DOHH2 (cell line): ENCODE measurements at regions not wholly inside any gene's neighbourhood (a gene's known extent, or its start where the extent isn't known, plus 50 kb on each side); places are given as distances from the start of the nearest gene placed in this dataset.
"Not testable (repeated sequence)": the region's sequence is repeated elsewhere in the genome, so short reads cannot be mapped to it uniquely, and the experiment has no call there.

Source experiments
- H3F3A ChIP-seq: fragments of 200-600 bp; sonication (generic), shearing (Covaris generic); 2 replicates; pipeline ENCODE4 v1.6.0; 2016; ENCODE audit warnings: antibody characterized with exemption, mild to moderate bottlenecking; ENCODE audit not compliant: control insufficient read depth, insufficient read depth
- H3K27ac ChIP-seq: fragments of 200-600 bp; sonication (generic); 2 replicates; pipeline ENCODE4 v1.5.1; 2014; ENCODE audit warnings: low read depth, mild to moderate bottlenecking, low read length, moderate library complexity
- H3K27me3 ChIP-seq: fragments of 200-600 bp; sonication (generic); 2 replicates; pipeline ENCODE4 v1.6.1; 2014; ENCODE audit warnings: mild to moderate bottlenecking, low read length, mixed read lengths; ENCODE audit not compliant: control insufficient read depth
- H3K36me3 ChIP-seq: fragments of 200-600 bp; sonication (generic); 2 replicates; pipeline ENCODE4 v1.6.1; 2014; ENCODE audit warnings: mild to moderate bottlenecking, low read length, moderate library complexity, mixed read lengths; ENCODE audit not compliant: control insufficient read depth
- H3K4me1 ChIP-seq: fragments of 200-600 bp; sonication (generic); 2 replicates; pipeline ENCODE4 v1.6.1; 2014; ENCODE audit warnings: mild to moderate bottlenecking, low read length, mixed read lengths; ENCODE audit not compliant: control insufficient read depth
- H3K4me2 ChIP-seq: fragments of 200-600 bp; sonication (generic); 2 replicates; pipeline ENCODE4 v1.6.0; 2014; ENCODE audit warnings: mild to moderate bottlenecking, low read length, moderate library complexity
- H3K4me3 ChIP-seq: fragments of 200-600 bp; sonication (generic); 2 replicates; pipeline ENCODE4 v1.5.1; 2014; ENCODE audit warnings: mild to moderate bottlenecking, low read length, mixed read lengths
- H3K79me2 ChIP-seq: fragments of 200-600 bp; sonication (generic); 2 replicates; pipeline ENCODE4 v1.6.1; 2014; ENCODE audit warnings: mild to moderate bottlenecking, low read length, mixed read lengths; ENCODE audit not compliant: control insufficient read depth
- H3K9me2 ChIP-seq: fragments of 200-600 bp; sonication (generic); replicated peaks from 2 replicates; pipeline ENCODE4 v1.6.1; 2014; ENCODE audit warnings: mild to moderate bottlenecking, low read length, mixed read lengths; ENCODE audit not compliant: control insufficient read depth
- H3K9me3 ChIP-seq: fragments of 200-600 bp; sonication (generic); 2 replicates; pipeline ENCODE4 v1.6.1; 2014; ENCODE audit warnings: antibody characterized with exemption, low read length, mixed read lengths; ENCODE audit not compliant: control insufficient read depth, insufficient read depth
- H4K20me1 ChIP-seq: fragments of 200-600 bp; sonication (generic); 2 replicates; pipeline ENCODE4 v1.6.0; 2014; ENCODE audit warnings: low read depth, mild to moderate bottlenecking, antibody characterized with exemption, low read length, moderate library complexity; ENCODE audit not compliant: control insufficient read depth, insufficient read depth
- CTCF ChIP-seq: fragments of 200-600 bp; sonication (generic); IDR thresholded peaks from one replicate; pipeline ENCODE4 v1.5.1; 2014; ENCODE audit warnings: antibody characterized with exemption, mild to moderate bottlenecking, low read depth, low read length; ENCODE audit not compliant: poor library complexity, severe bottlenecking
- EZH2phosphoT487 ChIP-seq: fragments of 200-600 bp; sonication (generic); IDR thresholded peaks from 2 replicates; pipeline ENCODE4 v1.6.1; 2017; ENCODE audit warnings: borderline replicate concordance, mild to moderate bottlenecking, antibody characterized with exemption, low read length, moderate library complexity, mixed read lengths

DNA sequence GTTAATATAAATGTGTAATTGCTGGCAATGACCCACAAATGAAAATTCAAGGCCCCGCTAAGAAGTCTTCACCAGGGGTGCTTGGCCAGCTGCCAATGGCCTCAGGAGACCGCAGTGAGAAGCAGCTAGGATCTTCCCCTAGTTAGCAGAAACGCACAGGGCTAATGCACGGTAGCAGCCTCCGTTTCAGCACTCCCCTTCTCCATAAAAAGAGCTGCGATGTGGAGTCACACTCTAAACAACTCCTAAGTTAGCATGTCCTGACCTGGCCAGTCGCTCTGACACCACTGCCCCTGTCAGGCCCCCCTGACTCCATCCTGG is 139.0 kb downstream of the SEPTIN14 start:
- H3K79me2 ChIP-seq = no peaks in the 10 kb centered on the region
- no peaks in the 10 kb centered on the region for H3F3A ChIP-seq
- H3K4me1 ChIP-seq = no peaks in the 10 kb centered on the region
- TF ChIP-seq CTCF (no peak), EZH2phosphoT487 (no peak)
- no peak overlapping the region for H3K27ac ChIP-seq
- no peak overlapping the region for H3K4me2 ChIP-seq
- no peak overlapping the region for H3K4me3 ChIP-seq
- no peaks in the 10 kb centered on the region for H3K9me2 ChIP-seq
- H3K27me3 ChIP-seq = no peaks in the 10 kb centered on the region
- H4K20me1 ChIP-seq = no peaks in the 10 kb centered on the region
- no peaks in the 10 kb centered on the region for H3K9me3 ChIP-seq
- no peaks in the 10 kb centered on the region for H3K36me3 ChIP-seq

- not testable (repeated sequence) for H3K36me3 ChIP-seq, H3F3A ChIP-seq, H3K9me3 ChIP-seq, H3K4me1 ChIP-seq, H3K4me3 ChIP-seq, H3K4me2 ChIP-seq, H3K27ac ChIP-seq, H4K20me1 ChIP-seq, H3K27me3 ChIP-seq, H3K79me2 ChIP-seq, H3K9me2 ChIP-seq
These were observed 139.5 kb downstream of the SEPTIN14 start for GRCh38 chr7:55722874-55723620.

GRCh38 chr7:55721004-55721403 is 141.5 kb downstream of the SEPTIN14 start:
- H3F3A ChIP-seq, H4K20me1 ChIP-seq, H3K36me3 ChIP-seq, H3K4me1 ChIP-seq, H3K27me3 ChIP-seq, H3K4me2 ChIP-seq, H3K9me2 ChIP-seq, H3K9me3 ChIP-seq, H3K27ac ChIP-seq, H3K79me2 ChIP-seq, H3K4me3 ChIP-seq: not testable (repeated sequence)

DNA sequence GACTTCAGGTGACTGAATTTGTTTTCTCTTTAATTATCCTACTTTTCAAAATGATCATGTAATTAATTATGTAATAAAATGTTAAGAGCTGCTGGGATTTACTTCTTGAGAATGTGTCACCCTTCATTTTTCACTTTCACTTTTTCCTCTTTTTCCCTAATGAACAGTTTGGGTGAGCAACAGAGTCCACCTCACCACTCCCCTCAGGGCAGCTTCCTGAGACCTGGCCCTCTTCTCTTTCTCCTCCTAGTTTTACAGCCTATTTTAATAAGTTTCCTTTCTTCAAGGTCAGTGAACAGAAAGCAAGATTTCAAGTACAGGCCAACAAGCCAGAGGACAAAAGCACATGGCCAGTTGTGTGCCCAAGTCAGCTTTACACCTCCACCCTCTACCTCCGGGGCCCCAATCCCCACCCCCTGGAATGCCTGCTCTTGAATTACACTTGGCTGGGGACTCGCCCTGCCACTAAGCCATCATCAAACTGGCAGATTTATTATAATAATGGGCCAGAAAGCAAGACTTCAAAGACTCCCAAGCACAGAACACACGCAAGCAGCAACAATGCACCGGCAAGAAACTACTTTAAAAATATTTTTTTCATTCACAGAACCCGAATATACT is 143.1 kb upstream of the VOPP1 start:
- H3F3A ChIP-seq, H3K36me3 ChIP-seq, H3K79me2 ChIP-seq, H3K9me3 ChIP-seq, H3K4me3 ChIP-seq, H4K20me1 ChIP-seq, H3K4me2 ChIP-seq, H3K27ac ChIP-seq, H3K27me3 ChIP-seq, H3K4me1 ChIP-seq, H3K9me2 ChIP-seq: not testable (repeated sequence)

DNA sequence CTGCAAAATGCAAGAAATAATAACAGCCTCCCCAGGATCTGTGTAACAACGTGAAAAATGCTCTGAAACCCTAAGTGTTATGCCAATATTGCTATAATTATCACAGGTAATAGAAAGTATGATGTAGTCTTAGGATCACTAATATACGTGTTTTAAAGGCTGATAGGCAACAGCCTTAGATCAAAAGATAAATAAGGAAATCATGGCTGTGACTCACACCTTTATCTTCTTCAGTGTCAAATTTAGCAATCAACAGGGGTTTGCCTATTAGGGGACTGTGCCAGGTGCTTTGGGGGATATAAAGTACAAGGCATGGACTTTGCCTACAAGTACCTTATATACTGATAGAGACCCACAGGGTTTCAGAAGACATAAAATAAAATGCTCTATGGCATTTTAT is 142.1 kb upstream of the VOPP1 start:
- not testable (repeated sequence) for H3K9me3 ChIP-seq, H3K4me1 ChIP-seq, H4K20me1 ChIP-seq, H3K27me3 ChIP-seq, H3K79me2 ChIP-seq, H3K9me2 ChIP-seq, H3F3A ChIP-seq, H3K4me3 ChIP-seq, H3K27ac ChIP-seq, H3K4me2 ChIP-seq, H3K36me3 ChIP-seq

- not testable (repeated sequence) for H3K4me1 ChIP-seq, H3K79me2 ChIP-seq, H3K27me3 ChIP-seq, H3K4me2 ChIP-seq, H3K27ac ChIP-seq, H3K9me2 ChIP-seq, H3F3A ChIP-seq, H3K9me3 ChIP-seq, H3K36me3 ChIP-seq, H4K20me1 ChIP-seq, H3K4me3 ChIP-seq
These were observed 138.0 kb upstream of the VOPP1 start for GRCh38 chr7:55710312-55710711.

DNA sequence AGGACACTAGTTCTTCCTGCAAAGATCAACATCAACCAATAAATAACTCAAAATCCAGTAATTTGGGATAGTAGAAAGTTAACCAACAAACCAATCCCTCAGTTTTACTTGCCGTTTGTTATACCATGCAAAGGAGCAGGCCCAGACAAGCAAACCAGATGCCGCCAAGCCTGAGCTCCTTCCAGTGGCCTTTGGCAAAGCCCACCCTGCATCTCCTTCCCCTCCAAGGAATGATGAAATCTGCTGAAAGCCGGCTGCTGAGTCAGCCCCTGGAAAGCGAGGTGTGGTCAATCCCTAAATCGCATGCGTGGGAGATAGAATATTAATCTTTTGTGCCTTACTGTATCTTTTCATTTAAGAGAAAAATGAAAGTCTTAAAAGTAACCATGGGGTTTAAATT is 135.7 kb upstream of the VOPP1 start:
- H3K4me2 ChIP-seq, H3K27me3 ChIP-seq, H3K36me3 ChIP-seq, H3K27ac ChIP-seq, H3K9me2 ChIP-seq, H3K4me1 ChIP-seq, H3K4me3 ChIP-seq, H3F3A ChIP-seq, H3K79me2 ChIP-seq, H4K20me1 ChIP-seq, H3K9me3 ChIP-seq: not testable (repeated sequence)
